Upper lobe of left lung (tissue), 6 donors: ENCODE measurements at regions not wholly inside any gene's neighbourhood (a gene's known extent, or its start where the extent isn't known, plus 50 kb on each side); places are given as distances from the start of the nearest gene placed in this dataset.

ENCODE experiments used
- ATAC-seq, 2 donors: fragments of 200-7000 bp; cut with Tn5 transposase; one replicate each; pipeline ENCODE4 v1.9.1; 2022; ENCODE audit warnings: mild to moderate bottlenecking in 2 of 2, moderate library complexity in 2 of 2; ENCODE audit not compliant: low FRiP score in 2 of 2
- DNase-seq, 2 donors: peaks; one replicate each; pipeline ENCODE4 v3.0.0-alpha.2; 2019 to 2020
- H3K27ac ChIP-seq, 4 donors: fragments of 200-600 bp; sonication (generic); one replicate each; pipeline ENCODE4 v1.5.1; 2016 to 2019
- H3K27me3 ChIP-seq, 4 donors: fragments of 200-600 bp; sonication (generic); one replicate each; pipeline ENCODE4 v1.5.1; 2017 to 2019
- H3K36me3 ChIP-seq, 4 donors: fragments of 200-600 bp; sonication (generic); one replicate each; pipeline ENCODE4 v1.5.1; 2016 to 2019
- H3K4me1 ChIP-seq, 4 donors: fragments of 200-600 bp; sonication (generic); one replicate each; pipeline ENCODE4 v1.5.1; 2018 to 2019
- H3K4me3 ChIP-seq, 4 donors: fragments of 200-600 bp; sonication (generic); one replicate each; pipeline ENCODE4 v1.5.1; 2017 to 2019; ENCODE audit warnings: mild to moderate bottlenecking in 2 of 4, moderate library complexity in 1 of 4
- H3K9me3 ChIP-seq, 4 donors: fragments of 200-600 bp; sonication (generic); one replicate each; pipeline ENCODE4 v1.5.1; 2018 to 2019
- EP300 ChIP-seq, 4 donors: sonication (generic); formaldehyde crosslinking; IDR thresholded peaks; one replicate each; pipeline ENCODE4 v1.5.1; 2017; ENCODE audit warnings: antibody characterized with exemption in 4 of 4, control low read depth in 2 of 4
- POLR2A ChIP-seq, 4 donors: fragments of 450-650 bp; IDR thresholded peaks; one replicate each; pipeline ENCODE4 v1.5.1; 2016 to 2017; ENCODE audit warnings: antibody characterized with exemption in 4 of 4, mild to moderate bottlenecking in 2 of 4
- POLR2AphosphoS5 ChIP-seq, 2 donors: sonication (generic); formaldehyde crosslinking; IDR thresholded peaks; one replicate each; pipeline ENCODE4 v1.5.1; 2017; ENCODE audit warnings: antibody characterized with exemption in 2 of 2
- WGBS, 2 donors: methylation state at CpG; one replicate each; pipeline ENCODE4 v1.1.5; 2017 to 2018; 5-methylcytosine and 5-hydroxymethylcytosine counted together
- TF ChIP-seq, protein P1 (sequence below), 6 experiments: fragments of 450-650 bp in 4 of 6; fragments of 200-600 bp in 2 of 6; sonication (generic) in 2 of 6; IDR thresholded peaks; one replicate each; pipeline ENCODE4 v1.5.1; 2016 to 2019; ENCODE audit warnings: antibody characterized with exemption in 6 of 6
- donor health status: DM: no; HTN: no; CAD: no; lungs with moderate emphysema.
- donor health status: DM: no; HTN: yes; CAD: no; lungs with severe emphysema.

DNA sequence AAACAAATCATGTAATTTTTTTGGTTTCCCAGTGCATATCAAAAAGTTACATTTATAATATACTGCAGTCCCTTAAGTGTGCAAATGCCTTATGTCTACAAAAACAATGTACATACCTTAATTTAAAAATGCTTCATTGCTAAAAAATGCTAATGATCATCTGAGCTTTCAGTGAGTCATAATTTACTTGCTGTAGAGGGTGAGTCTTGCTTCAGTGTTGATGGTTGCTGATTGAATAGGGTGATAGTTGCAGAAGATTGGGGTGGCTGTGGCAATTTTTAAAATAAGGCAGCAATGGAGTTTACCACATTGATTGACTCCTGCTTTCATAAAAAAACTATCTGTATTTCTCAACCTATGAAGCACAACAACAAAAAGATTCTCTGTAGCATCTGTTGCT is 613.9 kb downstream of the TBC1D4 start:
- H3K4me1 ChIP-seq = no peaks in the 10 kb centered on the region
- no peaks in the 10 kb centered on the region for H3K27me3 ChIP-seq
- no peak overlapping the region for H3K4me3 ChIP-seq
- no peak for DNase-seq
- no peaks in the 10 kb centered on the region for H3K36me3 ChIP-seq
- no peak for ATAC-seq
- H3K9me3 ChIP-seq = peaks cover 0 to 6% (median 0%) of the 10 kb centered on the region in 4 donors
- H3K27ac ChIP-seq = no peak overlapping the region
- TF ChIP-seq EP300 (IDR thresholded peaks at IDR 0.05) = no peak
- no peak for TF ChIP-seq POLR2AphosphoS5 (IDR thresholded peaks at IDR 0.05)
- no peak for TF ChIP-seq POLR2A (IDR thresholded peaks at IDR 0.05)
- TF ChIP-seq, protein P1, sequence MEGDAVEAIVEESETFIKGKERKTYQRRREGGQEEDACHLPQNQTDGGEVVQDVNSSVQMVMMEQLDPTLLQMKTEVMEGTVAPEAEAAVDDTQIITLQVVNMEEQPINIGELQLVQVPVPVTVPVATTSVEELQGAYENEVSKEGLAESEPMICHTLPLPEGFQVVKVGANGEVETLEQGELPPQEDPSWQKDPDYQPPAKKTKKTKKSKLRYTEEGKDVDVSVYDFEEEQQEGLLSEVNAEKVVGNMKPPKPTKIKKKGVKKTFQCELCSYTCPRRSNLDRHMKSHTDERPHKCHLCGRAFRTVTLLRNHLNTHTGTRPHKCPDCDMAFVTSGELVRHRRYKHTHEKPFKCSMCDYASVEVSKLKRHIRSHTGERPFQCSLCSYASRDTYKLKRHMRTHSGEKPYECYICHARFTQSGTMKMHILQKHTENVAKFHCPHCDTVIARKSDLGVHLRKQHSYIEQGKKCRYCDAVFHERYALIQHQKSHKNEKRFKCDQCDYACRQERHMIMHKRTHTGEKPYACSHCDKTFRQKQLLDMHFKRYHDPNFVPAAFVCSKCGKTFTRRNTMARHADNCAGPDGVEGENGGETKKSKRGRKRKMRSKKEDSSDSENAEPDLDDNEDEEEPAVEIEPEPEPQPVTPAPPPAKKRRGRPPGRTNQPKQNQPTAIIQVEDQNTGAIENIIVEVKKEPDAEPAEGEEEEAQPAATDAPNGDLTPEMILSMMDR (IDR thresholded peaks at IDR 0.05) = no peak

- no peaks in the 10 kb centered on the region for H3K27me3 ChIP-seq
These were observed 614.5 kb downstream of the TBC1D4 start for GRCh38 chr13:74867460-74867859.

GRCh38 chr13:74866101-74866500 is 615.9 kb downstream of the TBC1D4 start:
- Histone ChIP-seq H3K4me1 (no peaks in the 10 kb centered on the region), H3K36me3 (no peaks in the 10 kb centered on the region), H3K9me3 (peaks cover 0 to 6% (median 0%) of the 10 kb centered on the region in 4 donors), H3K4me3 (no peak overlapping the region), H3K27ac (no peak overlapping the region), H3K27me3 (no peaks in the 10 kb centered on the region)
- TF ChIP-seq, protein P1 (IDR thresholded peaks at IDR 0.05) = no peak
- TF ChIP-seq EP300 (IDR thresholded peaks at IDR 0.05) = no peak
- TF ChIP-seq POLR2AphosphoS5 (IDR thresholded peaks at IDR 0.05) = no peak
- TF ChIP-seq POLR2A (IDR thresholded peaks at IDR 0.05) = no peak
- WGBS, 2 donors = 40 to 67% methylated on average over 1 of the region's 1 CpG
- ATAC-seq = no peak
- DNase-seq = no peak

More at GRCh38 chr13:74867460-74867859, 614.5 kb downstream of the TBC1D4 start:
- peaks cover 0 to 6% (median 0%) of the 10 kb centered on the region in 4 donors for H3K9me3 ChIP-seq
- no peak overlapping the region for H3K27ac ChIP-seq
- no peak for ATAC-seq
- no peaks in the 10 kb centered on the region for H3K4me1 ChIP-seq
- no peak for TF ChIP-seq EP300 (IDR thresholded peaks at IDR 0.05)
- TF ChIP-seq, protein P1 (IDR thresholded peaks at IDR 0.05) = no peak
- no peak for TF ChIP-seq POLR2A (IDR thresholded peaks at IDR 0.05)
- no peak for TF ChIP-seq POLR2AphosphoS5 (IDR thresholded peaks at IDR 0.05)
- no peak overlapping the region for H3K4me3 ChIP-seq
- DNase-seq = no peak
- no peaks in the 10 kb centered on the region for H3K36me3 ChIP-seq

DNA sequence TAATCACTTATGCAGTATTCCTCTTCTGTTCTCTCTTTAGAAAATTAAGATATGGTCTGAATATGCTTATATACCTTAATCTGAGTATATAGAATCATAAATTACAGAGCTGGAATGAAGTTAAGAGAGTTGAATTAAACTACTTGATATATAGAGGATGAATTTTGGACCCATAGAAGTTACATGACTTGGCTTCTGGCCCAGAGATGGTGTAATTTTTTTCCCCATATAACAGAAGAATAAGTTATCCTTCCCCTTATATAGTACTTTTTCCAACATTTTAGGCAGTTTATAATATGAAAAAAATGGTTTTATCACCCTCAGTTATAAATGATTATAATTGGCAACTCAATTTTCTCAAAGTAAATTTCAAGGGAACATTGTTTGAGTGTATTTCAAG is 616.3 kb downstream of the TBC1D4 start:
- Histone ChIP-seq H3K27me3 (no peaks in the 10 kb centered on the region), H3K4me3 (no peak overlapping the region)
- no peak for DNase-seq

DNA sequence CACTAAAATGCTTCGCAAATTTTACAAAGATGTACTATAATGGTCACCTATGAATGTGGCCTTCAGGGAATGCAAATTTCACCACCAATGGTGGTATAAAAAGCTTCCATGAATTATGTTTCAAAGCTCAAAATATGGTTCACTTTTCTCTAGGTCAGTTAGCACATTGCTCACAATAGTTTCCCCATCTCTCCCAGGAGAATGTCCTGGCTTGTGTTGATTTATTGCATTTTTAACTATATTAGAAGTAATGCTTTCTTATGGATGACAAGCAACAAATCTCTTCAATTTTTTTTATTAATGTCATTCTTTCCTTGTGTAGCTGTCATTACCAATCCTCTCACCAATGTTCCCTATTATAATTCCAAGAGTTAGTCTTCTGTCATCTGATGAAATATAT is 621.2 kb downstream of the TBC1D4 start:
- Histone ChIP-seq H3K27me3 (no peaks in the 10 kb centered on the region), H3K4me3 (no peak overlapping the region), H3K36me3 (no peaks in the 10 kb centered on the region), H3K27ac (no peak overlapping the region), H3K4me1 (no peaks in the 10 kb centered on the region), H3K9me3 (peaks cover 0 to 6% (median 0%) of the 10 kb centered on the region in 4 donors)
- TF ChIP-seq, protein P1 (IDR thresholded peaks at IDR 0.05) = no peak
- TF ChIP-seq EP300 (IDR thresholded peaks at IDR 0.05) (no peak), POLR2A (IDR thresholded peaks at IDR 0.05) (no peak), POLR2AphosphoS5 (IDR thresholded peaks at IDR 0.05) (no peak)
- WGBS, 2 donors = 92 to 97% methylated on average over 1 of the region's 1 CpG
- ATAC-seq = no peak
- no peak for DNase-seq

More for the DNA sequence above, 616.3 kb downstream of the TBC1D4 start:
- ATAC-seq = no peak
- Histone ChIP-seq H3K27ac (no peak overlapping the region), H3K36me3 (no peaks in the 10 kb centered on the region), H3K9me3 (peaks cover 0 to 6% (median 0%) of the 10 kb centered on the region in 4 donors), H3K4me1 (no peaks in the 10 kb centered on the region)
- no peak for TF ChIP-seq POLR2A (IDR thresholded peaks at IDR 0.05)
- TF ChIP-seq, protein P1 (IDR thresholded peaks at IDR 0.05) = no peak
- TF ChIP-seq POLR2AphosphoS5 (IDR thresholded peaks at IDR 0.05) = no peak
- no peak for TF ChIP-seq EP300 (IDR thresholded peaks at IDR 0.05)
